RCC 7860 (cell line): ENCODE measurements at regions not wholly inside any gene's neighbourhood (a gene's known extent, or its start where the extent isn't known, plus 50 kb on each side); places are given as distances from the start of the nearest gene placed in this dataset.

Experiments used
- DNase-seq: peaks from one replicate; pipeline ENCODE4 v3.0.0-alpha.2; 2015; ENCODE audit warnings: low spot score
- FAIRE-seq: peaks from 2 replicates; lab custom pipeline; 2012; peaks lifted over from hg19 to GRCh38; lab: Jason Lieb, UNC

GRCh38 chr12:114976959-114977358 lies 293.0 kb upstream of the TBX3 start:
- no peak for DNase-seq
- no peak for FAIRE-seq

DNA sequence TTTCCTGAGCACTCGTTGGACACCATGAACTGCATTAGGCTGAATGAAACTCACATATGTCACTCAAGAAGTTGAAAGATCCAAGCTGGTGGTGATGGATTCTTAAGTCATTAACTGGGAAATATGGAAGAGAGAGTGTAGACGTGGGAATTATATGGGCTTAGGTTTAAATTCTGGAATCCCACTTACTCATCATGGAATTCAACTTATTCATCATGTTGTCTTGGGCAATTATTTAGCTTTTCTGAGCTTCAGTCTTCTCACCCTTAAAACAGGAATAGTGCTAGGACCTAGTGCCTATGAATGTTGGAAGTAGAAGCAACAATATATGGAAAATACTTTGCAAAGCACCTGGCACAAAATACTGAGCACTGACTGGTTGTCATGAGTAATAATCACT lies 292.4 kb upstream of the TBX3 start:
- FAIRE-seq (no peak), DNase-seq (no peak)

- DNase-seq (no peak), FAIRE-seq (no peak)
These were observed 291.8 kb upstream of the TBX3 start for GRCh38 chr12:114975640-114976310.

- DNase-seq (no peak), FAIRE-seq (no peak)
These were observed 291.1 kb upstream of the TBX3 start for GRCh38 chr12:114974826-114975639.

DNA sequence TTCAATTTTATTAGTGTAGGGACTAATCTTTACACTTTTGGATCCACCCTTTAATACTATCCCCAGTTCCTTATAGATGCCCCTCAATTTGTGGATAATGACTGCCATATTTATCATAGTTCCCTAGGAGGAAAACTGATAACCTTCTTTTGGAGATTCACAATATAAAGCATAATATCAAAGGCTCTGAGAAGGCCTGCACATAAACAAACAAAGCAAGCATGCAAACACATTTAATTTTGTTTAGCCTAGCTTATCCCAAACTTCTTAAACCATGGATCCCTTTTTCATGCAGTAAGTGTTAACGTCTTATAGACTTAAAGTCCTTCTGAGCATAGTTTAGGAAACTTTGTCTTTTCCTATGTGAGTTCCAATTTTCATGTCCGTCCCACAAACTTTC lies 290.4 kb upstream of the TBX3 start:
- DNase-seq (no peak), FAIRE-seq (no peak)

DNA sequence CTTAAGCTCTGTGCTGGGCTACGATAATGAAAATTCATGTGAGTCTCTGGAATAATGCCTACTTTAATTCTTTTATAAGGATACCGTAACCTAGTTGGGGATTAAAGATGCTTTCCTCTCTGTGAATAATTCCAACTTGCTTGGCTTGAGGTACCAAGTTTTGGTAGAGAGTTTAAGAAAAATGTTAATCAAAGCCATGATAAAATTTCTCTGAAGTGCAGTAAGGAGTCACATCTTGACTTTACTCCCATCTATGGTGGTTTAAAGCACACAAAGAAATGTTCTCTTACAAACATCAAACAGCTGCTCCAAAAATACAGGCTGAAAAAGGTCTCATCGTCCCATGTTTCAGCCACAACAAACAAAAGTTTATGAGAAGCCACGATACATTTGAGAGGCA lies 284.8 kb upstream of the TBX3 start:
- DNase-seq, result no peak
- no peak for FAIRE-seq

DNA sequence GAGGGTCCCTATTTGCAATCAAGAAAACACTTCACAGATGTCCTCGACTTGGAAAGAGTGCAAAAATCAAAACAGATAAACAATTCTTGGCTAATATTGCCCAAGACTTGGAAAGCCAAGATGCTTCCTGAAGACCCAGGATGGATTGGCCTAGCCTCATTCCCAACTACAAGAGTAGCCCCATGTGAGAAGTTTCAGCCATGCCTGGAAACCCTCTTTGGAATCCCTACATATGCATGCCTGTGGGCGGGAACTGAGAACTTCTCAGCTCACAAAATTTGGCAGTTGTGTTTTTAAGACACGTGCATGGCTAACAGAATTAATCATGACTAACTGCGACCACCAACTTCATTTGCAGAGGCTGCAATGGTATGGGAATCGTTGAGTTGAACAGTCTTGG lies 283.2 kb upstream of the TBX3 start:
- DNase-seq, result no peak
- FAIRE-seq, result no peak

GRCh38 chr12:114964841-114965240 lies 280.9 kb upstream of the TBX3 start:
- FAIRE-seq, result no peak
- no peak for DNase-seq

GRCh38 chr12:114963846-114964245 lies 279.9 kb upstream of the TBX3 start:
- DNase-seq, result no peak
- no peak for FAIRE-seq

DNA sequence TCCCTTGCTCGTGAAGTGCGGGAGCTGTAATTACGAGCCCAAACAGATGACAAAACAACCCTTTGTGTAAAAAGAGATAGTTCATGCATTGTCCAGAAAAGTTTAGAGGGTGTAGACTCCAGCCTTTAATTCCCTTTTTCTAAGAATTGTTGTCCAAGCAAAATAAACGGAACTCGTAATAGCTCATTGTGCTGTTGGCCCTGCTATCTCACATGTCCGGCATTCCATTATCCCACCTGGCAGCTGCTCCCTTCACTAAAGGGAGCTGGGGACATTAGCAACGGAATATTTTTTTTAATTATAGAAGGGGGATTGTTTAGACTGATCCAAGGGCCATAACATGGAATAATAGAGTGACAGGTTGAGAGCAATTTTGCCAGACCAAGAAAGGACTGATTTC lies 277.5 kb upstream of the TBX3 start:
- DNase-seq, result no peak
- FAIRE-seq, result no peak

DNA sequence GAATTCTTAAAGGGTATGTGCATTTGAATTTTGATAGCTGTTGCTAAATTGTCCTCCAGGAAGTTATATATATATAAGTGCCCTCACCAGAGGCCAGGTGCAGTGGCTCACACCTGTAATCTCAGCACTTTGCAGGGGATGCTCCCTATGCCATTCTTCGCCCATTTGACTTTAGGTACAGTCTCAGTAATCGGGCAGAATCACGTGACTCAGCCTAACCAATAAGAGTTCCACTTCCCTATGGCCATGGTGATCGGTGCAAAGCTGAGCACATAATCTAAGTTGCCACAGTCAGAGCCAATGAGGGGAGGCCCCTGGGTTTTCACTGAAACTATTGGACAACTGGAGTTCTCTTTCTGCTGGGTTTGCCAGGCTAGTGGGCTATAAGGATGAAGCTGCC lies 274.6 kb upstream of the TBX3 start:
- DNase-seq, result no peak
- FAIRE-seq, result no peak

DNA sequence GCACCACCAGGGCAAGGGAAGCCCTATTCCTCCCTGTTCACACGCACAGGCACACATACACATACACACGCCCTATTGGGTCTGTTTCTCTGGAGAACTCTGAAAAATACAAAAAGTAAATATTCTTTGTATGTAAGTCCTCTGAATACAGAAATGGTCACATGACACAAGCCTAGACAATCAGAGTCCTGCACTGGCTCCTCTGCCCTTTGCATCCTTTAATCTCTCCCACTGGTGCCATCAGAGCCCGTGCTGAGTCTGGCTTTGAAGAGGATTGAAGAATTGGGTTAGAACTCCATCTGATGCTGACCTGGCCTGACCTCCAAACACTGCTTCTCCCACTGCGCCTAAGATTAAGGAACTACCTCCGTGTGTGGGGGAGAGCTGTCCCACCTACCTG lies 273.2 kb upstream of the TBX3 start:
- no peak for DNase-seq
- no peak for FAIRE-seq

- no peak for FAIRE-seq
- DNase-seq, result peak; percentile 43
These were observed 271.5 kb upstream of the TBX3 start for GRCh38 chr12:114955414-114956014.

DNA sequence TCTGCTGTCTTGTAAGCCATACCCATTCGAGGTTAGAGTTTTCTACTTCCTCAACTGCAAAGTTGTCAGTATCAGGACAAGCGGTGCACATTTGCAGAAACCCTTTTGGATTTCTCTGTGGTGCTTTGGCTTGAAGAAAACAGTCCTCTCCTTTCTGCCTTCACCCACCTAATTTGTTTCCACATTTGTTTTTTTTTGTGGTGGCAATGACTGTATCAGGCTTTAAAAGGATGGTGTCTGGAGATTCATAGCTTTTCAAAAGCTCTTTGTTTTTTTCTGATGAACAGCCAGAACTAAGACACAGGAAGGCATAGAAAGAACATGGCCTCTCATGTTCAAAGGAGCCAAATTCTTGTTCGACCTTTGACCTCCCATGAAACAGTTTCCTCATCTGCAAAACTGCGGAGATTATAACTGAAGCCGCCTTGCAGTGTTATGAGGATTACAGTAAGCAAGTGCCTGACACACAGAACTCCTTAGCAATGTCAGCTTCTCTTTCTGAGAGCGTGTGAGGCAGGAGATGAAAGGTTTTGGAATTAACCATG lies 270.6 kb upstream of the TBX3 start:
- FAIRE-seq (no peak), DNase-seq (no peak)

DNA sequence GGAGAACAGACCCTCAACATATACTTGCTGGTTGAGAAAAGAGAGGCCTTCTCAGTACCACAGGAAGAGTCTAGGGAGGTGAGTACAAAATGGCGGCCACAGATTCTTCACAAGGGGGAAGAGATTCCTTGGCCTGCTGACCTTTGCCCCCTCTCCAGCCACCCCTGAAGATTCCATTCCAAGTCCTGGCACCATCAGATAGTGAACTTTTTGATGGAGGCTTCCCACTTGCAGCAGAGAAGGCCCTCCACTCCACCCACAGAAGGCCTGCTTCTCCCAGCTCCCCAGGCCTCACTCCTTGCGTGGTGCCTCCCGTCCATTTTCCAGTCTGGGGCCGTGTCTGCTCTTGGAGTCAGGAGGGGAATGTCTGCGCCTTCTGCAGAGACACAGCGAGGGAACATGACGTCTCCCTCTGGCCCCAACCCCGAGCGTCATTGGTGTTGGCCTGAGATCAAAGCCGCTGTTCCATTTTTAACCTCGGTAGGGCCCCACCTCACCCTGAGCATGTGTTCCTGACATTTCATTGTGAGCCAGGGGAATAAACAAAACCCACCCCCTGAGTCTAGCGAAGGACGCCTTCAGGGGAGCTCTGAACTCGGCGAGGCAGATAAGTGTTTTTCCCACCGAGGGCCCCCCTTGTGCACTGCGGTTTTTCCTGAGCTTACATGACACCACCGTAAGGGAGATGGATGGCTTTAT lies 268.7 kb upstream of the TBX3 start:
- DNase-seq, result no peak
- no peak for FAIRE-seq

DNA sequence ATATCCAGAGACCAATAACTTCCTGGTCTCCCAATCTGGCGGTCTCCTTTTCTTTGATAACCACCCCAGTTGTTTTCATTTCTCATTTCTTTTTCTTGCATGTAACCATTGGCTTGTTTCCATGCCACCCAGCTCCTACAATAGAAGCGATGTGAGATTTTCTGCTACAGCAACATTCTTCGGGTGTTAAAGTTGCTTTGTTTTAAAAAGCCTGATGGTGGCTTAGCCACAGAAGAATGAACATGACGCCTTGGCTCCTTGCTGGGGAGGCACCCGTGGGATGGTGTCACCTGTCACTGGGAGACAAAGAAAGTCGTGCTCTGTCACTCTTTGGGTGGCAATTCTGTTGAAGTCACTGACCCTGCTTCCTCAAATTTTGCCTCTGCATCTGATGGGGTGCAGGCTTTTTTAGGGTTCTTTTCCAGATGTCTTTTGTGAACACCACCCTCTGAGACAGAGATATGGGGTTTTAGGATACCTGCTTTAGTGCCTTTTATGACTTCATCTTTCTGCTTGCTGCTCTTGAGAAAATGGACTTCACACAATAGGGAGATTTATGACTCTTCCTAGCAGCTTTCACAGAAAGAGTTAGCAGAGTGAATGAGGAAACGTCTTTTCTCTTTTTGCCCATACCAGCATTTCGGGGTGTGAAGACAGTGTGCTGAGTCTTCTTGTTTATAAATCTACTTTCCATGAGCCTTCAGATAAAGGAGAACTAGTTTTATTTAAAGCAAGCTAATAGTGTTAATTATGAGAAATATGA lies 265.3 kb upstream of the TBX3 start:
- DNase-seq, result no peak
- no peak for FAIRE-seq

- FAIRE-seq (no peak), DNase-seq (no peak)
These were observed 261.4 kb upstream of the TBX3 start for GRCh38 chr12:114945351-114945750.

GRCh38 chr12:114944736-114945135 lies 260.8 kb upstream of the TBX3 start:
- FAIRE-seq (no peak), DNase-seq (no peak)

- DNase-seq (no peak), FAIRE-seq (no peak)
These were observed 259.6 kb upstream of the TBX3 start for GRCh38 chr12:114943601-114944000.

GRCh38 chr12:114938487-114939210 lies 254.7 kb upstream of the TBX3 start:
- DNase-seq, result no peak
- FAIRE-seq, result no peak
